DND-41 (cell line): ENCODE measurements at regions not wholly inside any gene's neighbourhood (a gene's known extent, or its start where the extent isn't known, plus 50 kb on each side); places are given as distances from the start of the nearest gene placed in this dataset.

Experiments
- ATAC-seq: fragments of 200-7000 bp; cut with Tn5 transposase; 3 replicates; pipeline ENCODE4 v1.9.1; 2021; ENCODE audit warnings: low read depth; ENCODE audit not compliant: insufficient read depth
- DNase-seq: peaks from one replicate; pipeline ENCODE4 v3.0.0-alpha.2; 2020
- H2AFZ ChIP-seq: 2 replicates; pipeline ENCODE4 v1.6.0; 2012; ENCODE audit warnings: low read depth, low read length
- H3K27ac ChIP-seq: 2 replicates; pipeline ENCODE4 v1.5.1; 2012; ENCODE audit warnings: low read length, inconsistent platforms
- H3K27me3 ChIP-seq: fragments of 200-600 bp; sonication (generic); 2 replicates; pipeline ENCODE4 v1.6.0; 2012; ENCODE audit warnings: low read length, mild to moderate bottlenecking, inconsistent platforms; ENCODE audit not compliant: insufficient read depth, poor library complexity
- H3K36me3 ChIP-seq: 2 replicates; pipeline ENCODE4 v1.5.1; 2012; ENCODE audit warnings: low read length, inconsistent platforms; ENCODE audit not compliant: insufficient read depth
- H3K4me1 ChIP-seq: 2 replicates; pipeline ENCODE4 v1.5.1; 2012; ENCODE audit warnings: mild to moderate bottlenecking, low read length; ENCODE audit not compliant: insufficient read depth
- H3K4me2 ChIP-seq: 2 replicates; pipeline ENCODE4 v1.6.0; 2012; ENCODE audit warnings: mild to moderate bottlenecking, moderate library complexity, low read length, inconsistent platforms; ENCODE audit not compliant: insufficient read depth
- H3K4me3 ChIP-seq, 2 experiments: fragments of 200-600 bp in 1 of 2; shearing (Covaris generic) in 1 of 2; 2 replicates each; pipeline ENCODE4 v1.5.1; 2012 to 2016; ENCODE audit warnings: inconsistent platforms in 2 of 2, low read length in 2 of 2, mild to moderate bottlenecking in 2 of 2, low read depth in 1 of 2, moderate library complexity in 1 of 2
- H3K79me2 ChIP-seq: 2 replicates; pipeline ENCODE4 v1.6.0; 2012; ENCODE audit warnings: low read length, inconsistent platforms; ENCODE audit not compliant: insufficient read depth
- H3K9ac ChIP-seq: 2 replicates; pipeline ENCODE4 v1.6.0; 2012; ENCODE audit warnings: low read depth, mild to moderate bottlenecking, inconsistent platforms, low read length, moderate library complexity
- H3K9me3 ChIP-seq: 2 replicates; pipeline ENCODE4 v1.5.1; 2012; ENCODE audit warnings: low read length, moderate library complexity, mild to moderate bottlenecking, inconsistent platforms; ENCODE audit not compliant: insufficient read depth, severe bottlenecking
- H4K20me1 ChIP-seq: 2 replicates; pipeline ENCODE4 v1.6.0; 2012; ENCODE audit warnings: low read length; ENCODE audit not compliant: insufficient read depth
- EZH2 ChIP-seq: IDR thresholded peaks from 3 replicates; pipeline ENCODE4 v1.6.1; 2012; ENCODE audit warnings: borderline replicate concordance, low read depth, mild to moderate bottlenecking, moderate library complexity, low read length, inconsistent platforms; ENCODE audit not compliant: severe bottlenecking
- TF ChIP-seq, protein P1 (sequence below): IDR thresholded peaks from 2 replicates; pipeline ENCODE4 v1.5.1; 2012; ENCODE audit warnings: borderline replicate concordance, low read length, moderate library complexity, mild to moderate bottlenecking; ENCODE audit not compliant: poor library complexity, severe bottlenecking; ENCODE audit errors: extremely low read depth

DNA sequence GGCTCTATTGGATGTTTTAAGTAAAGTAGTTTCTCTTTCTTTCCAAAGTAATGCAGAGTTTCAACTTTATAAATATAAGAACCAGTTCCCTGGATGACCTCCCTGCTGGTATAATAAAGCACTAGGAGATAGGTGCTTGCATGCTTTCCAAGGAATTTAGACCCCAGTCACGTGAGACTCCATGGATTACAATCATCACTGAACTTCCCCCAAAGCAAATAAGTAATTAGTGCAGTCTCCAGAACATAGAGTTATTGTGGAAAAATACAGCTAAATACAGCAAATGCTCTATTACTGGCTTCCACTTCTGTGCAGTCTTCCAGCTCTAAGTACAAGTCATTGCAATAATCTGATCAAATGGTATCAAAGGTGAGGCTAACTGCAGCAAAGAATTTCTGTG lies 220.2 kb upstream of the STEAP1 start:
- no peak for ATAC-seq
- TF ChIP-seq, protein P1, sequence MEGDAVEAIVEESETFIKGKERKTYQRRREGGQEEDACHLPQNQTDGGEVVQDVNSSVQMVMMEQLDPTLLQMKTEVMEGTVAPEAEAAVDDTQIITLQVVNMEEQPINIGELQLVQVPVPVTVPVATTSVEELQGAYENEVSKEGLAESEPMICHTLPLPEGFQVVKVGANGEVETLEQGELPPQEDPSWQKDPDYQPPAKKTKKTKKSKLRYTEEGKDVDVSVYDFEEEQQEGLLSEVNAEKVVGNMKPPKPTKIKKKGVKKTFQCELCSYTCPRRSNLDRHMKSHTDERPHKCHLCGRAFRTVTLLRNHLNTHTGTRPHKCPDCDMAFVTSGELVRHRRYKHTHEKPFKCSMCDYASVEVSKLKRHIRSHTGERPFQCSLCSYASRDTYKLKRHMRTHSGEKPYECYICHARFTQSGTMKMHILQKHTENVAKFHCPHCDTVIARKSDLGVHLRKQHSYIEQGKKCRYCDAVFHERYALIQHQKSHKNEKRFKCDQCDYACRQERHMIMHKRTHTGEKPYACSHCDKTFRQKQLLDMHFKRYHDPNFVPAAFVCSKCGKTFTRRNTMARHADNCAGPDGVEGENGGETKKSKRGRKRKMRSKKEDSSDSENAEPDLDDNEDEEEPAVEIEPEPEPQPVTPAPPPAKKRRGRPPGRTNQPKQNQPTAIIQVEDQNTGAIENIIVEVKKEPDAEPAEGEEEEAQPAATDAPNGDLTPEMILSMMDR, result no peak
- TF ChIP-seq EZH2, result no peak
- no peaks in the 10 kb centered on the region for H3K27me3 ChIP-seq

DNA sequence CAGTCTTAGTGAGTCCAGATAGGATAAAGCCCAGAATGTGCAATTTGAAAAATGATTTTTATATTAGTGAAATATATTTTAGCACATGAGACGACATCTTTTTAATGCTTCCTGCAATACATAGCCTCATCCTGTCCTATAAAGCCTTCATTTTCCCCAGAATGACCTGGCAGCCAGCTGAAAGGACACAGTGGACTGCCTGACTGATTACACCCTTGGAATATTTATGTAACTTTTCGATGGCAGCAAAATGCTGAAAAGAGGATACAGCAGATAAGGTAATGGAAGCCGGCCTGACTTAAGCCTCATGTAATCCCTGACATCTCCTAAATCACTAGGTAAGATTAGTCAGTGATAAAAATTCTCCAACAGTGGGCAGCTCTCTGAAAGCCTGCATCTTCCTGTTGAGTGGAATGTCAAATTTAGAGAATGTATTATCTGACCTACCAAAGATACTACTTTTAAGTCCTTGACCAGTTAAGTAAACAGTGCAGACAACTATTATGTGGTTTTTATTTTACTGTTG lies 210.7 kb upstream of the STEAP1 start:
- no peaks in the 10 kb centered on the region for H3K4me1 ChIP-seq
- no peak overlapping the region for H2AFZ ChIP-seq
- no peak overlapping the region for H3K27ac ChIP-seq
- ATAC-seq (no peak), DNase-seq (no peak)
- no peaks in the 10 kb centered on the region for H3K79me2 ChIP-seq
- H3K36me3 ChIP-seq, result no peaks in the 10 kb centered on the region
- no peak overlapping the region for H3K9ac ChIP-seq
- no peaks in the 10 kb centered on the region for H3K9me3 ChIP-seq
- H3K27me3 ChIP-seq, result no peaks in the 10 kb centered on the region
- no peak overlapping the region for H3K4me3 ChIP-seq
- no peak overlapping the region for H3K4me2 ChIP-seq
- TF ChIP-seq, protein P1, result no peak
- TF ChIP-seq EZH2, result no peak
- H4K20me1 ChIP-seq, result no peaks in the 10 kb centered on the region

More for the DNA sequence above, 220.2 kb upstream of the STEAP1 start:
- no peak overlapping the region for H3K4me3 ChIP-seq
- no peak overlapping the region for H3K9ac ChIP-seq
- no peaks in the 10 kb centered on the region for H3K9me3 ChIP-seq
- H3K4me2 ChIP-seq, result no peak overlapping the region
- no peaks in the 10 kb centered on the region for H3K36me3 ChIP-seq
- DNase-seq, result no peak
- no peak overlapping the region for H2AFZ ChIP-seq
- H3K27ac ChIP-seq, result no peak overlapping the region
- H3K4me1 ChIP-seq, result no peaks in the 10 kb centered on the region
- no peaks in the 10 kb centered on the region for H4K20me1 ChIP-seq
- no peaks in the 10 kb centered on the region for H3K79me2 ChIP-seq

DNA sequence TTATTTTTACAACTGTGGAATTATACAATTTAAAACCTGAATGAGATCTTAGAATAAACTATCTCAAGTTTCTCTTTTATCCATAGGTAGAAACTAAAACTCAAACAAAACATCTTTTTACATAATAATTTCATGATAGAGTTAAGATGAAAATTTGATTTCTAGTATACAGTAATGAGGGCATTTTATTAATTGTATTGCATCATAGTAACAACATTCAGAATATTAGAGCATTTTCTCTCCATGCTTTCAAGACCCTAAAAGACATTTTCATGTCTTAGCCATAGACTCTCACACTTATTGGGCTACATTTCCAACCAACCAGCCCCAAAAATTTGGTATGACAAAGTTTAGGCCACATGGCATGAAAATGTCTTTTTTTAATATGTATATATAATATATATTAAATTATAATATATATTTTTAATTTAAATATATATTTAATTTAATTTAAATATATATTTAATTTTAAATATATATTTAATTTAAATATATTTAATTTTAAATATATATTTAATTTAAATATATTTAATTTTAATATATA lies 195.7 kb upstream of the STEAP1 start:
- no peak overlapping the region for H3K27ac ChIP-seq
- H3K4me1 ChIP-seq, result no peaks in the 10 kb centered on the region
- H3K27me3 ChIP-seq, result no peaks in the 10 kb centered on the region
- TF ChIP-seq, protein P1, result no peak
- TF ChIP-seq EZH2, result no peak
- H2AFZ ChIP-seq, result no peak overlapping the region
- ATAC-seq (no peak), DNase-seq (no peak)
- no peaks in the 10 kb centered on the region for H3K79me2 ChIP-seq
- H3K9ac ChIP-seq, result no peak overlapping the region
- H3K4me2 ChIP-seq, result no peak overlapping the region
- no peak overlapping the region for H3K4me3 ChIP-seq
- H3K9me3 ChIP-seq, result no peaks in the 10 kb centered on the region
- H4K20me1 ChIP-seq, result no peaks in the 10 kb centered on the region
- H3K36me3 ChIP-seq, result no peaks in the 10 kb centered on the region
